GM03348 (cell line): ENCODE measurements at regions not wholly inside any gene's neighbourhood (a gene's known extent, or its start where the extent isn't known, plus 50 kb on each side); places are given as distances from the start of the nearest gene placed in this dataset.
A peak's percentile ranks its signal among the peaks of the same experiment; 100 is the strongest.
"Not testable (repeated sequence)": the region's sequence is repeated elsewhere in the genome, so short reads cannot be mapped to it uniquely, and the experiment has no call there.

Experiments
- DNase-seq: peaks from one replicate; pipeline ENCODE4 v3.0.0; 2012; ENCODE audit warnings: low spot score

- DNase-seq, result no peak
Observed at GRCh38 chr1:59180735-59181134, 116.2 kb upstream of the FGGY start.

DNA sequence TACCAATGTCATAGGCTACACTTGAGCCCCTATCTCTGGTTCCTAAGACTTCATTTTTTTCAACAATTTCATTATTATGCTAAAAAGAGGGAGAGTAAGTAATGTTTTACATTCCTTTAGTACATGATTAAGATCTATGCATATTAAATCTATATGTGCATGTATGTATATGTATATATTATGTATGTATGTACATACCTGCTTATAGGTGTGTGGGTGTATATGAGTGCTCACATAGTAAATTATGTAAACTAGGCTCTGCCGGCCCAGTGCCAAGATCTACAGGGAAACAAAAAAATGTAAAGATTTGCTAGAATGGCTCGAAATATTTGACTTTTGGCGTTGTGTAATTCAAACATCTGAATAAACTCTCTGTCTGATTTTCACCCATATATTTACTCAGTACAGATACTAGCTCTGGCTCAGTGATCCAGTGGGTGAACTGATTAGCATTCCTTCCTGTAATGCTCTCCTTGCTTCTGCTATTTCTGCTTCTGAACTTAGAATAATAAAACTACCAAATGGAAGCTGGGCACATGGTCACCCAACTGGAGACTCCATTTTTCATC, 113.1 kb upstream of the FGGY start:
- DNase-seq, result no peak

DNA sequence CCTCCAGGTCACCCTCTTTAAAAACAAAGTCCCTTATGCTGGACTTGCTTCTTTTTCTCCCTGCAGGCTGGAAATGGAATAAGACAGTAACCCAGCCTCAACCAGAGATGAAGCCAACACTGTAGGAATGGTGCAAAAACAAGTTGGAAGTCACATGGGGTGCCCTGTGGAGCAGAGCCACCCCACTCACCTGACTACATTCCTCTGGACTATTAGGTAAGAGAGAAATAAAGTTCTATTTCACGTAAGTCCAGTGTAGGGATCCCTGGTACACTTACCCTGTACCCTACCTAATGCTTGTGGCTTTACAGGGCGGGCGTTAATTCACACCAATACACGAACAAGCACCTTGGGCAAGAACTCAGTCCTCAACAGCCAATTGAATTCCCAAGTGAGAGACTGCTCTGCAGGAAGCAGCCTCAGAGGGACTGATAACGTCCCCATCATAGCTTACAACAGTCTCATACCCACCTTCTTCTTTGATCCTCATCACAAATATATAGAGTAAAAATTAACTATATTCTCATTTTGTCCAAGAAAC, 112.5 kb upstream of the FGGY start:
- no peak for DNase-seq

DNA sequence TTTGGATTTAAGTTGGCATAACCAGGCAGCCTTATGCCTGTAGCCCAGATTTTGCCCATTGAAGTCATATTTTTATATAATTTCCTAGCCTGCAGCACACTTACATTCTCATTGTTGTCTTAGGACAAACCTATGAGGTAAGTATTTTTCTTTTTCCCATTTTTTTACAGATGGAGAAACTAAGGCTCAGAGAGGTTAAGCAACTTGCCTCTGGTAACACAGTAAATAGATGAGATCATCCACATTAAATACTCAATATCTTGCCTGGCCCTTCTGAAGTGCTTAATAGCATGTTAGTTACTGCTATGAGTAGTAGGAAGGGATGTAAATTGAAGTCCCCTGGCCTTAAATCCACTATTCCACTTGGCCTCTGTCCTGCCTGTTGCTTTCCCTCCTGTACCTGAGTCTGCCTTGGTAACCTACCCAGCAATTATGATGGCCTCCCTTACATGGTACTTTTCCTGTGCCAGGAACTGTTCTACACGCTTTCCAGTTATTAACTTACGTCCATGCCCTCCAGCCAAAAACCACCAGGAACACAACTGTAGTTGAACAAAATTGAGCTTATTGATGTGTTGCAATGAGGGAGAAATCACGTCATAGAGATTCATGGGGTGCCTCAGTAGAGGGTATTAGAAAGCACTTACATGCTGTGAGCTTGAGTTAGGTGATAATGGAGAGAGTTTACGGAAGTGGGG, 111.6 kb upstream of the FGGY start:
- no peak for DNase-seq

DNA sequence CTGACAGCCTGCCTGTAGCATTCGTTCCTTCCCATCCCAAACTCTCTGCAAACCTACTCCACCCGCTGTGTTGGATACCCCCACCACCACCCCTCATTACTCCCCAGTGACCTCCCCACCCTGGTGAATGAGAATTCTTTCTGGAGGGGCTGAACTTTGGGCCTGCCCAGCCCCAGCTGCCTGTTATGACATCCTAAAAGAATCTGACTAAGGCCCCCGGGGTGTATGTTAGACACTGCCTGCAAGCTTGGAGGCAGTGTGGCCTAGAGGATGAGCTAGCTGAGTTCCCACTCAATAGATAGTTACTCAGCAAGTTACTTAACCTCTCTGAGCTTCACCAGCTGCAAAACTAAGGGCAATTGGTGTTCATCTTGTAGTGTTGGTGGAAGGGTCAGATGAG, 110.2 kb upstream of the FGGY start:
- peak; percentile 66 for DNase-seq

DNA sequence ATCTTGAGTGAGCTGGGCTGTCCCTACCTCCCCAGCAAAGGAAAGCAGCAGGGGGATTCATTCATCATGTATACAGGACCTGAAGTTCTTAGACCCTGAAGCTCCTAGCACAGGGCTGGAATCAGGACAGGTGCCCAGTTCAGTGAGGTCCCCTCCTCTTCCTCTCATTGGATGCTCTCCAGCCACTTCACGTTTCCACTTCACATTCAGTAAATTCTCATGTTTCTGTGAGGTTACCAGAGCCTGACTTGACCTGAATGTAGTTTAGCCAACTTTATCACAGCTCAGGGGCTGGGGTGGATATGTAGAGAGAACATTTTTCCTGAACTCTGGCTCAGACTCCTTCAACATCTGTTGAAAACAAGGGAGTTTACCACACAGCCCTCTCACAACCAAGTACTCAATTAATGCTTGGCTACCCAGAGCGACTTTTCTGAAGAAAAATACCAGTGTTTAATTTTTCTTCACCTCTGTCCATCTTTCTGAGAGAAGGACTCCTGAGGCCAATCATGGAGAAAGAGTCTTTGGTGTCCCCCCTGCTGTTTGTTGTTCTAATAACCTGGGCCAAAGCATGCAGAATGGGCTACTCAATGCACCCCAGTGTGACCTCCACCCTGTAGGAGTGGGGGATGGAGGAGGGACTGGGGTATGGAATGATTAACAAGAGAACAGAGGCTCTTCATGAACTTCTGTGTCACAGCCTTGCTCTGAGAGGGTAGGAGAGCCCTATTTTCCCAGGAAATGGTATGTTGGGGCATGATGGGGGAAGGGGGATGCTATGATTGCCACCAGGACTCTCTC, 108.3 kb upstream of the FGGY start:
- no peak for DNase-seq

GRCh38 chr1:59193443-59194093, 103.3 kb upstream of the FGGY start:
- no peak for DNase-seq

- no peak for DNase-seq
Observed at GRCh38 chr1:59194621-59195020, 102.3 kb upstream of the FGGY start.

- DNase-seq, result no peak
Observed at GRCh38 chr1:59195151-59195550, 101.7 kb upstream of the FGGY start.

DNA sequence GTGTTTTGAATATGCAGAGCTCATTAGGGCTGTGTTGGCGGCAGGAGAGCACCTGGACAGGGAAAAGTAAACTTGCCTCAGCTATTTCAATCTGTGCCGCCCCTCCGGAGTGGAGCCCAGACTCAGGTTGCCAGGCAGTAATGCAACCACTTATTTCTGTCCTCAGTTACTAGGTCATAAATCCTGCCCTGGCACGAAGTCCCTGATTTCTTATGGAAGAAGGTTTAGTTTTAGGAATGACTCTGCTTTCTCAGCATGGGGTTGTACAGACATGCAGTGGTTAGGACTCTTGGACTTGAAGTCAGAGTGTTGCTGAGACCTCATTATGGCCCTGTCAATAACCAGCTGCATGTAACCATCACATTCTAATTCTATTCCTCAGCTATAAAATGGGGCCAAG, 98.3 kb upstream of the FGGY start:
- DNase-seq, result no peak

DNA sequence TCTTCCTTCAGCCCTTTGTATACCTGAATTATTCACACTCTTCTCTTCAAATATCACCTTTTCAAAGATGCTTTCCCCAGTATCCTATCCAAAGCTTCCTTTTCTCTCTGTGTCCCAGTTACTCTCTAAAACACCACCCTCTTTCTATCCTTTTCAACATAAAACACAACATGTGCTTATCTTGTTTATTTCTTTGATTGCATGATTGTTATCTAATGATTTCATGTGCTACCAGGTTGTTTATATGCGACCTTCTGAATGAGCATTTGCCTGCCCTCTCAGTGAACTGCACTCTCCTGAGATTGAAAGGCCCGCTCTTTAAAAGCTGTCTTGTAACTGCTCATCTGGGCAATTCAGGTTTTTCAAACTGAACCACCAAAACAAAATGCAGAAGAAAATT, 97.7 kb upstream of the FGGY start:
- DNase-seq, result no peak

DNA sequence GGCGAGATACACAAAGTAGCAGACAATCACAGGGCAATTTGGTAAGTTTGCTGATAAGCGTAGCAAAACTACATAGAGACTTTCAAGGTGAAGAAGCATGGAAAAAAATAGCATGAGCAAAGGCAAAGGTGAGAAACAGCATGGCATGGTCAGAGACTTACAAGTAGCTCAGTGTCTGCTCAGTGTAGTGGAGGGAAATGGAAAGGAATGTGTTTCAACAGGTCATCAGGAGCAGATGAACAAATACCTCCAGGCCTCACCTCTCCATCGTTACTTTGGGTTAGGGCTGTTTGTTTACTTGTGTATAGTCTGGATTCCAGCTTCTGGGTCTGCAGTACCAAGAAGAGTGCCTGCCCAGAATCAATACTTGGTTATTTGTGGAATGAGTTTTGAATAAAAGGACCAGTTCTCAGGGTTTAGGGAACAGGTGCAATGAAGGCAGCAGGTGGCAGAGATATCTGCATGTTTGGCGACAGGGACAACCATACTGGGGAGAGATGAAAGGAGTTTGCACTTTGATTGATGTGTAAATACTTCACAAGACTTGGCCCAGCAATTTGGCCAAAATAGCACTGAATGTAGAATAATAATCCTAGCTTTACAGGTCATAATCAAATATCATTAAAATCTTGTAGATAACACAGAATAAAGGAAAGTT, 97.0 kb upstream of the FGGY start:
- DNase-seq, result no peak

DNA sequence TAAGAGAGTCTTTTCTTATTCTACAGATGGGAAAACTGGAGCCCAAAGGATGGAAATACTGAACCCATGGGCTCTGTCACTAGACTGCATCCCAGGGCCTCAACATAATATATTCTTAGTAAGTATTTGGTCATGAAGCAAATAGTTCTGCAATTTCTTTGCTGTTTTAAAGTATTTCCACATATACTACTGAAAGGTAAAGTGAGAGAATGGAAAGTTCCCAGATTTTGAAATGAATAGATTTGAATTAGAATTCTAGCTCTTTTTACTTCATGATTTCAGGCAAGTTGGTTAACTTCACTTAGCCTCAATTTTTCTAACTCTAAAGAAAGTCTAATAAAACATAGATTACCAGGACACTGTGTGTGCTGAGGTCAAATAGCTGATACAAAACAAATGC, 95.6 kb upstream of the FGGY start:
- DNase-seq, result no peak

- no peak for DNase-seq
Observed at GRCh38 chr1:59202455-59202854, 94.4 kb upstream of the FGGY start.

GRCh38 chr1:59204001-59204400, 92.9 kb upstream of the FGGY start:
- DNase-seq, result peak; percentile 48

- DNase-seq, result not testable (repeated sequence)
Observed at GRCh38 chr1:59206616-59207015, 90.3 kb upstream of the FGGY start.

DNA sequence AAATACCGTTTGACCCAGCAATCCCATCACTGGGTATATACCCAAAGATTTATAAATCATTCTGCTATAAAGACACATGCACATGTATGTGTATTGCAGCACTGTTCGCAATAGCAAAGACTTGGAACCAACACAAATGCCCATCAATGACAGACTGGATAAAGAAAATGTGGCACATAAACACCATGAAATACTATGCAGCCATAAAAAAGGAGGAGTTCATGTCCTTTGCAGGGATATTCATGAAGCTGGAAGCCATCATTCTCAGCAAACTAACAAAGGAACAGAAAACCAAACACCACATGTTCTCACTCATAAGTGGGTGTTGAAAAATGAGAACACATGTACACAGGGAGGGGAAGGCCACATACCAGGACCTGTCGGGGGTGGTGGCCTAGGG, 86.5 kb upstream of the FGGY start:
- DNase-seq, result not testable (repeated sequence)

GRCh38 chr1:59212706-59213105, 84.2 kb upstream of the FGGY start:
- no peak for DNase-seq

GRCh38 chr1:59214248-59215208, 82.4 kb upstream of the FGGY start:
- no peak for DNase-seq

DNA sequence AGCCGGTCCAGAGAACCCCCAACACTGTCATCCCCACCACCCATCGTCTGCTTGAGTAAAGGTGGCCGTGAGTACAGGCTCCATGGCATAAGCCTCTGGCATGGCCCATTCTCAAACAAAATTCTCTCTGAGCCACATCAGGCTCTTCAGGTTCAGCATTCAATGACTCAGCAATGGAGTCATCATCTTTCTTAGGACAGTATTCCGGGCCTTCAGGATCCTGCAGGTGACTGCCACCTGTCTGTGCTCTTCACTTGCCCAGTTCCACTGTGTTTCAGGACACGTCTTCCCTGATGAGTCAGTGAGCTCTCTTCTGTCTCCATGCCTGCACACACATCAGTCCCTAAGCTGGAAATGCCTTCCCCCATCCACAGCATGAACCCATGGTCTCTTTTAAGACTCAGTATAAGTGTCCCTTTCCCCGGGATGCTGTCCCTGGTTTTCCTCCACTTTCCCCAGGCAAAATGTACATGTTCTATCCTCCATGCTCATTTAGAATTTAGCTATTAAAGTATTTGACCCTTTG, 81.1 kb upstream of the FGGY start:
- DNase-seq, result no peak

- not testable (repeated sequence) for DNase-seq
Observed at GRCh38 chr1:59217439-59217838, 79.5 kb upstream of the FGGY start.
